IMR-90 (cell line): ENCODE measurements at regions not wholly inside any gene's neighbourhood (a gene's known extent, or its start where the extent isn't known, plus 50 kb on each side); places are given as distances from the start of the nearest gene placed in this dataset.

ENCODE experiments used
- BHLHE40 ChIP-seq: fragments of 150-350 bp; IDR thresholded peaks from 2 replicates; pipeline ENCODE4 v1.6.1; 2016; ENCODE audit warnings: mild to moderate bottlenecking, low read depth, low read length
- CTCF ChIP-seq: conservative IDR thresholded peaks from 2 replicates; pipeline ENCODE4 v1.5.1; 2012; ENCODE audit warnings: mild to moderate bottlenecking, low read depth, low read length, improper control_type of control experiment
- RAD21 ChIP-seq: IDR thresholded peaks from 2 replicates; pipeline ENCODE4 v1.6.1; 2012; ENCODE audit warnings: low read length, improper control_type of control experiment
- RCOR1 ChIP-seq: IDR thresholded peaks from 2 replicates; pipeline ENCODE4 v1.6.1; 2012; ENCODE audit warnings: mild to moderate bottlenecking, low read length, improper control_type of control experiment; ENCODE audit not compliant: insufficient replicate concordance
- TF ChIP-seq, protein P1 (sequence below): fragments of 150-350 bp; IDR thresholded peaks from 2 replicates; pipeline ENCODE4 v1.6.1; 2017; ENCODE audit warnings: mild to moderate bottlenecking, antibody characterized with exemption, low read length, low read depth

GRCh38 chr2:16911746-16912145 lies 246.1 kb upstream of the CYRIA start:
- no peak for TF ChIP-seq CTCF
- TF ChIP-seq, protein P1, sequence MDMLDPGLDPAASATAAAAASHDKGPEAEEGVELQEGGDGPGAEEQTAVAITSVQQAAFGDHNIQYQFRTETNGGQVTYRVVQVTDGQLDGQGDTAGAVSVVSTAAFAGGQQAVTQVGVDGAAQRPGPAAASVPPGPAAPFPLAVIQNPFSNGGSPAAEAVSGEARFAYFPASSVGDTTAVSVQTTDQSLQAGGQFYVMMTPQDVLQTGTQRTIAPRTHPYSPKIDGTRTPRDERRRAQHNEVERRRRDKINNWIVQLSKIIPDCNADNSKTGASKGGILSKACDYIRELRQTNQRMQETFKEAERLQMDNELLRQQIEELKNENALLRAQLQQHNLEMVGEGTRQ = no peak
- TF ChIP-seq RAD21 = no peak
- TF ChIP-seq RCOR1 = no peak
- TF ChIP-seq BHLHE40 = no peak
